Loucy (cell line): ENCODE measurements at regions not wholly inside any gene's neighbourhood (a gene's known extent, or its start where the extent isn't known, plus 50 kb on each side); places are given as distances from the start of the nearest gene placed in this dataset.
"Not testable (repeated sequence)": the region's sequence is repeated elsewhere in the genome, so short reads cannot be mapped to it uniquely, and the experiment has no call there.

Experiments
- CTCF ChIP-seq: fragments of 200-600 bp; sonication (generic); conservative IDR thresholded peaks from 2 replicates; pipeline ENCODE4 v1.5.1; 2014; ENCODE audit warnings: mild to moderate bottlenecking, antibody characterized with exemption, low read length
- EZH2phosphoT487 ChIP-seq: fragments of 200-600 bp; IDR thresholded peaks from 2 replicates; pipeline ENCODE4 v1.6.1; 2018; ENCODE audit warnings: antibody characterized with exemption, mild to moderate bottlenecking, moderate library complexity, borderline replicate concordance

GRCh38 chr6:92083914-92084313 is 1335.4 kb downstream of the EPHA7 start:
- TF ChIP-seq CTCF, EZH2phosphoT487: not testable (repeated sequence)
